Astrocyte (in vitro differentiated cells and primary cell): ENCODE measurements at regions not wholly inside any gene's neighbourhood (a gene's known extent, or its start where the extent isn't known, plus 50 kb on each side); places are given as distances from the start of the nearest gene placed in this dataset.

Experiments
- DNase-seq: peaks from one replicate; pipeline ENCODE4 v3.0.0-alpha.2; 2010; ENCODE audit warnings: low read depth
- FAIRE-seq: peaks from 2 replicates; lab custom pipeline; 2011; peaks lifted over from hg19 to GRCh38; lab: Jason Lieb, UNC
- H2AFZ ChIP-seq: 2 replicates; pipeline ENCODE4 v1.6.0; 2012; ENCODE audit warnings: low read depth, low read length, inconsistent platforms
- H3K27ac ChIP-seq: 2 replicates; pipeline ENCODE4 v1.5.1; 2011; ENCODE audit warnings: low read depth, low read length, inconsistent platforms
- H3K27me3 ChIP-seq: 2 replicates; pipeline ENCODE4 v1.6.0; 2011; ENCODE audit warnings: low read length, inconsistent platforms; ENCODE audit not compliant: insufficient read depth
- H3K36me3 ChIP-seq: 2 replicates; pipeline ENCODE4 v1.5.1; 2011; ENCODE audit warnings: low read length, inconsistent platforms; ENCODE audit not compliant: insufficient read depth
- H3K4me1 ChIP-seq: 2 replicates; pipeline ENCODE4 v1.5.1; 2011; ENCODE audit warnings: low read length, inconsistent platforms; ENCODE audit not compliant: insufficient read depth
- H3K4me2 ChIP-seq: 2 replicates; pipeline ENCODE4 v1.6.0; 2012; ENCODE audit warnings: low read length, inconsistent platforms
- H3K4me3 ChIP-seq: 2 replicates; pipeline ENCODE4 v1.5.1; 2011; ENCODE audit warnings: low read depth, mild to moderate bottlenecking, low read length, inconsistent platforms; ENCODE audit not compliant: insufficient read depth
- H3K79me2 ChIP-seq: 2 replicates; pipeline ENCODE4 v1.6.0; 2012; ENCODE audit warnings: mild to moderate bottlenecking, low read length, inconsistent platforms; ENCODE audit not compliant: insufficient read depth
- H3K9ac ChIP-seq: 2 replicates; pipeline ENCODE4 v1.6.0; 2012; ENCODE audit warnings: mild to moderate bottlenecking, low read length, inconsistent platforms
- H3K9me3 ChIP-seq: 2 replicates; pipeline ENCODE4 v1.5.1; 2012; ENCODE audit warnings: low read depth, mild to moderate bottlenecking, low read length, inconsistent platforms; ENCODE audit not compliant: insufficient read depth
- H4K20me1 ChIP-seq: 2 replicates; pipeline ENCODE4 v1.6.0; 2012; ENCODE audit warnings: low read length, inconsistent platforms; ENCODE audit not compliant: insufficient read depth
- H3K27ac Mint-ChIP-seq: one replicate; pipeline ENCODE4 v1.8.0; 2021; ENCODE audit warnings: mild to moderate bottlenecking, mixed read lengths; ENCODE audit not compliant: unreplicated experiment
- H3K27me3 Mint-ChIP-seq: one replicate; pipeline ENCODE4 v1.8.0; 2021; ENCODE audit warnings: low read depth, mixed read lengths; ENCODE audit not compliant: unreplicated experiment
- H3K36me3 Mint-ChIP-seq: one replicate; pipeline ENCODE4 v1.8.0; 2021; ENCODE audit warnings: low read depth, mixed read lengths; ENCODE audit not compliant: unreplicated experiment
- H3K4me1 Mint-ChIP-seq: one replicate; pipeline ENCODE4 v1.8.0; 2021; ENCODE audit warnings: low read depth, mixed read lengths; ENCODE audit not compliant: unreplicated experiment
- H3K4me3 Mint-ChIP-seq: one replicate; pipeline ENCODE4 v1.8.0; 2021; ENCODE audit warnings: mild to moderate bottlenecking, moderate library complexity, mixed read lengths; ENCODE audit not compliant: unreplicated experiment
- H3K9me3 Mint-ChIP-seq: one replicate; pipeline ENCODE4 v1.8.0; 2021; ENCODE audit warnings: mild to moderate bottlenecking, mixed read lengths; ENCODE audit not compliant: unreplicated experiment
- EZH2 ChIP-seq: IDR thresholded peaks from 2 replicates; pipeline ENCODE4 v1.6.1; 2012; ENCODE audit warnings: mild to moderate bottlenecking, low read length, inconsistent platforms; ENCODE audit not compliant: insufficient read depth
- TF ChIP-seq, protein P1 (sequence below): IDR thresholded peaks from 2 replicates; pipeline ENCODE4 v1.5.1; 2011; ENCODE audit warnings: low read depth, mild to moderate bottlenecking, inconsistent platforms, low read length, moderate library complexity; ENCODE audit not compliant: insufficient read depth

DNA sequence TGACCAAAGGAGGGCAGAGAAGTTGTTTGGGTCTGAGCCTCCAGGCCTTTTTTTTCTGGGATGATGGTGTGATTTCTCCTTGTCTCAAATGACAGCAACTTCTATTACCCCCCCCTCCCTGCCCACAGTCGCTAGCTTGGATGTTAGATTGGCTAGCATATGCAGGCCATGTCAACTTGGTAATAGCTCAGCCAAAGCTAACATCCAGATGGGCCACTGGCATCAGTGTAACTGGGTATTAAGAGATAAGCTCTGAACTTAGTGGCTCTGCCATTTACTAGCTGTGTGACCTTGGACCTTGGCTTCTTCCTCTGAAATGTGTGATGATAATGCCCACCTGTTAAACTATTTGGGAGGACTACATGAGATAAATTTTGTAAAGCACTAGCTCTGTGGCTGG, 86.9 kb upstream of the TSPAN2 start:
- H3K9ac ChIP-seq, result no peak overlapping the region
- Mint-ChIP-seq H3K27me3 (no peaks in the 10 kb centered on the region), H3K27ac (no peak overlapping the region), H3K4me1 (peaks cover 26% of the 10 kb centered on the region), H3K4me3 (no peak overlapping the region), H3K36me3 (no peaks in the 10 kb centered on the region), H3K9me3 (peaks cover 15% of the 10 kb centered on the region)
- no peaks in the 10 kb centered on the region for H3K27me3 ChIP-seq
- H3K4me2 ChIP-seq, result no peak overlapping the region
- TF ChIP-seq EZH2, result no peak
- TF ChIP-seq, protein P1, sequence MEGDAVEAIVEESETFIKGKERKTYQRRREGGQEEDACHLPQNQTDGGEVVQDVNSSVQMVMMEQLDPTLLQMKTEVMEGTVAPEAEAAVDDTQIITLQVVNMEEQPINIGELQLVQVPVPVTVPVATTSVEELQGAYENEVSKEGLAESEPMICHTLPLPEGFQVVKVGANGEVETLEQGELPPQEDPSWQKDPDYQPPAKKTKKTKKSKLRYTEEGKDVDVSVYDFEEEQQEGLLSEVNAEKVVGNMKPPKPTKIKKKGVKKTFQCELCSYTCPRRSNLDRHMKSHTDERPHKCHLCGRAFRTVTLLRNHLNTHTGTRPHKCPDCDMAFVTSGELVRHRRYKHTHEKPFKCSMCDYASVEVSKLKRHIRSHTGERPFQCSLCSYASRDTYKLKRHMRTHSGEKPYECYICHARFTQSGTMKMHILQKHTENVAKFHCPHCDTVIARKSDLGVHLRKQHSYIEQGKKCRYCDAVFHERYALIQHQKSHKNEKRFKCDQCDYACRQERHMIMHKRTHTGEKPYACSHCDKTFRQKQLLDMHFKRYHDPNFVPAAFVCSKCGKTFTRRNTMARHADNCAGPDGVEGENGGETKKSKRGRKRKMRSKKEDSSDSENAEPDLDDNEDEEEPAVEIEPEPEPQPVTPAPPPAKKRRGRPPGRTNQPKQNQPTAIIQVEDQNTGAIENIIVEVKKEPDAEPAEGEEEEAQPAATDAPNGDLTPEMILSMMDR, result no peak
- H3K9me3 ChIP-seq, result no peaks in the 10 kb centered on the region
- H2AFZ ChIP-seq, result no peak overlapping the region
- FAIRE-seq, result no peak
- no peak for DNase-seq
- no peaks in the 10 kb centered on the region for H3K36me3 ChIP-seq
- H3K4me1 ChIP-seq, result peaks cover 18% of the 10 kb centered on the region
- H3K4me3 ChIP-seq, result no peak overlapping the region
- H3K27ac ChIP-seq, result no peak overlapping the region
- no peaks in the 10 kb centered on the region for H4K20me1 ChIP-seq
- no peaks in the 10 kb centered on the region for H3K79me2 ChIP-seq

DNA sequence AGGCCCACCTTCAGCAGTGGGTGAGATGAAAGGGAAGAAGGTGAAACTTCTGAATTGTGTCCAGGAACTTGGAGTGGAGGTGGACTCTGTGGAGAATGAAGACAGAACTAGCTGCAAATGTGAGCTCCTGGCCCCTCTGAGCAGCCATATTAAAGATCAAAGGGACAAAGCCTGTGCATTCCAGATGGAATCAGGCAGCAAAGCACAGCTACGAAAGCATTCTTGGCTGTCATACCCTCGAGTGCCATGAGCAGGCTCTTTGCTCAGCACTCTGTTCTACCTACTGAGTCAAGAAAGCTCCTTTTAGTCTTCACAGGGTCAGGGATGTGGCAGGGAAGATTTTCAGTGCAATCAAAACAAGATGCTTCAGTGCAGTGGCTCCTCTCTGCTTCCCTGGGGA, 86.3 kb upstream of the TSPAN2 start:
- H3K36me3 Mint-ChIP-seq, result no peaks in the 10 kb centered on the region
- Histone ChIP-seq H4K20me1 (no peaks in the 10 kb centered on the region), H3K4me2 (no peak overlapping the region), H3K9me3 (no peaks in the 10 kb centered on the region), H3K27me3 (no peaks in the 10 kb centered on the region), H3K4me1 (peaks cover 18% of the 10 kb centered on the region), H2AFZ (no peak overlapping the region), H3K36me3 (no peaks in the 10 kb centered on the region), H3K9ac (no peak overlapping the region), H3K4me3 (no peak overlapping the region), H3K79me2 (no peaks in the 10 kb centered on the region), H3K27ac (no peak overlapping the region)
- no peaks in the 10 kb centered on the region for H3K27me3 Mint-ChIP-seq
- DNase-seq, result no peak
- H3K4me1 Mint-ChIP-seq, result peaks cover 26% of the 10 kb centered on the region
- no peak overlapping the region for H3K4me3 Mint-ChIP-seq
- H3K9me3 Mint-ChIP-seq, result peaks cover 15% of the 10 kb centered on the region
- TF ChIP-seq, protein P1, result no peak
- TF ChIP-seq EZH2, result no peak
- FAIRE-seq, result no peak
- no peak overlapping the region for H3K27ac Mint-ChIP-seq

DNA sequence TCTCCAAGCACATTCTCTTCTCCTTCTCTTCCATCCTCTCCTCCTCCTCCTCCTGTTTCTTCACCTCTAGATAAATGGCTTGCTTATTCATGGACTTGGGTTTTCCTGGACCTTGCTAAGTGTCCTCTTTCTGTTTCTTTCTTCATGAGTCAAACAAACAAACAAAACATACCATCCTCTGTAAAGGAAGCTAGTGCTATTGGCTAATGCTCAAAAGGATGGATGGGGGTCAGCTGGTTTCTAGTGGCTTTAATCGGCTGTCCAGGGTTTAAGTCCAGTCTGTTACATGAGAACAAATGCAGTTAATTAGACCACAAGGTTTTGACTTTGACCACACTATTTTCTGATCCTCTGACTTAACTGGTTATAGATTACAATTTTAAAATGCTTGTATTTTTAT, 83.8 kb upstream of the TSPAN2 start:
- Histone ChIP-seq H4K20me1 (no peaks in the 10 kb centered on the region), H3K79me2 (no peaks in the 10 kb centered on the region), H3K27ac (no peak overlapping the region), H3K4me1 (peaks cover 10% of the 10 kb centered on the region), H3K4me2 (no peak overlapping the region), H3K9me3 (no peaks in the 10 kb centered on the region), H3K9ac (no peak overlapping the region), H3K27me3 (no peaks in the 10 kb centered on the region), H3K4me3 (no peak overlapping the region), H3K36me3 (no peaks in the 10 kb centered on the region), H2AFZ (no peak overlapping the region)
- Mint-ChIP-seq H3K4me3 (no peak overlapping the region), H3K36me3 (no peaks in the 10 kb centered on the region), H3K27me3 (no peaks in the 10 kb centered on the region), H3K9me3 (peaks cover 15% of the 10 kb centered on the region), H3K4me1 (peaks cover 29% of the 10 kb centered on the region), H3K27ac (no peak overlapping the region)
- DNase-seq (no peak), FAIRE-seq (no peak)
- TF ChIP-seq, protein P1, result no peak
- no peak for TF ChIP-seq EZH2
